ENCODE measurements at regions not wholly inside any gene's neighbourhood (a gene's known extent, or its start where the extent isn't known, plus 50 kb on each side); places are given as distances from the start of the nearest gene placed in this dataset.

- no peak for DNase-seq
Measured at GRCh38 chr2:67662222-67662621, 265.1 kb downstream of the ETAA1 start.

GRCh38 chr2:67663776-67664175 lies 266.6 kb downstream of the ETAA1 start:
- no peak for DNase-seq

- no peak for DNase-seq
Measured at GRCh38 chr2:67666386-67667053, 269.4 kb downstream of the ETAA1 start.

- no peak for DNase-seq
Measured at GRCh38 chr2:67667054-67667908, 270.1 kb downstream of the ETAA1 start.

- no peak for DNase-seq
Measured at GRCh38 chr2:67668538-67668937, 271.4 kb downstream of the ETAA1 start.

GRCh38 chr2:67669168-67669567 lies 272.0 kb downstream of the ETAA1 start:
- no peak for DNase-seq

GRCh38 chr2:67669766-67670165 lies 272.6 kb downstream of the ETAA1 start:
- DNase-seq = no peak

GRCh38 chr2:67670747-67671183 lies 273.6 kb downstream of the ETAA1 start:
- no peak for DNase-seq

- no peak for DNase-seq
Measured at GRCh38 chr2:67671464-67672450, 274.6 kb downstream of the ETAA1 start.

GRCh38 chr2:67674668-67675067 lies 277.5 kb downstream of the ETAA1 start:
- DNase-seq = no peak

GRCh38 chr2:67684991-67685390 lies 287.9 kb downstream of the ETAA1 start:
- no peak for DNase-seq

GRCh38 chr2:67686254-67686653 lies 289.1 kb downstream of the ETAA1 start:
- no peak for DNase-seq

- DNase-seq = no peak
Measured at GRCh38 chr2:67689186-67689585, 292.1 kb downstream of the ETAA1 start.

- no peak for DNase-seq
Measured at GRCh38 chr2:67689651-67690050, 292.5 kb downstream of the ETAA1 start.

- no peak for DNase-seq
Measured at GRCh38 chr2:67694445-67694844, 297.3 kb downstream of the ETAA1 start.

GRCh38 chr2:67701011-67701410 lies 303.9 kb downstream of the ETAA1 start:
- DNase-seq = no peak

- DNase-seq = no peak
Measured at GRCh38 chr2:67702284-67702683, 305.2 kb downstream of the ETAA1 start.

GRCh38 chr2:67702937-67703336 lies 305.8 kb downstream of the ETAA1 start:
- no peak for DNase-seq

- no peak for DNase-seq
Measured at GRCh38 chr2:67706082-67706481, 308.9 kb downstream of the ETAA1 start.

GRCh38 chr2:67707896-67708295 lies 310.8 kb downstream of the ETAA1 start:
- DNase-seq = no peak

- no peak for DNase-seq
Measured at GRCh38 chr2:67709835-67710234, 312.7 kb downstream of the ETAA1 start.

- DNase-seq = no peak
Measured at GRCh38 chr2:67712484-67712883, 315.4 kb downstream of the ETAA1 start.

- DNase-seq = no peak
Measured at GRCh38 chr2:67713376-67713775, 316.2 kb downstream of the ETAA1 start.

All from NCI-H2081 treated with DMSO at 0.1 percent for 48 hours (cell line).